ENCODE measurements at regions not wholly inside any gene's neighbourhood (a gene's known extent, or its start where the extent isn't known, plus 50 kb on each side); places are given as distances from the start of the nearest gene placed in this dataset.

- TF ChIP-seq CTCF (IDR thresholded peaks at IDR 0.05; ENCODE audit: low read depth, low read length): no peak
- DNase-seq (ENCODE audit: extremely low read depth, low read depth): no peak
Measured at GRCh38 chr13:65744836-65745235, 1485.3 kb downstream of the PCDH9 start.

GRCh38 chr13:65733110-65733509 lies 1497.0 kb downstream of the PCDH9 start:
- TF ChIP-seq CTCF (IDR thresholded peaks at IDR 0.05; ENCODE audit: low read depth, low read length): no peak
- DNase-seq (ENCODE audit: extremely low read depth, low read depth): no peak

GRCh38 chr13:65727070-65727469 lies 1503.1 kb downstream of the PCDH9 start:
- no peak for DNase-seq (ENCODE audit: extremely low read depth, low read depth)
- TF ChIP-seq CTCF (IDR thresholded peaks at IDR 0.05; ENCODE audit: low read depth, low read length): no peak

- no peak for DNase-seq (ENCODE audit: extremely low read depth, low read depth)
- TF ChIP-seq CTCF (IDR thresholded peaks at IDR 0.05; ENCODE audit: low read depth, low read length): no peak
Measured at GRCh38 chr13:65725006-65725405, 1505.1 kb downstream of the PCDH9 start.

- DNase-seq (ENCODE audit: extremely low read depth, low read depth): no peak
- TF ChIP-seq CTCF (IDR thresholded peaks at IDR 0.05; ENCODE audit: low read depth, low read length): no peak
Measured at GRCh38 chr13:65724226-65724625, 1505.9 kb downstream of the PCDH9 start.

GRCh38 chr13:65722506-65722905 lies 1507.6 kb downstream of the PCDH9 start:
- no peak for TF ChIP-seq CTCF (IDR thresholded peaks at IDR 0.05; ENCODE audit: low read depth, low read length)
- DNase-seq (ENCODE audit: extremely low read depth, low read depth): no peak

GRCh38 chr13:65719831-65720230 lies 1510.3 kb downstream of the PCDH9 start:
- DNase-seq (ENCODE audit: extremely low read depth, low read depth): no peak
- no peak for TF ChIP-seq CTCF (IDR thresholded peaks at IDR 0.05; ENCODE audit: low read depth, low read length)

Data from AG09319 (cell line).